ENCODE measurements at regions not wholly inside any gene's neighbourhood (a gene's known extent, or its start where the extent isn't known, plus 50 kb on each side); places are given as distances from the start of the nearest gene placed in this dataset.

GRCh38 chr7:80309971-80310549, 175.4 kb downstream of the GNAI1 start:
- no peak overlapping the region for H3K27ac ChIP-seq
- TF ChIP-seq CTCF (conservative IDR thresholded peaks at IDR 0.05) (no peak), ZFX (IDR thresholded peaks at IDR 0.05) (no peak)

- TF ChIP-seq CTCF (conservative IDR thresholded peaks at IDR 0.05) = no peak
- no peak for TF ChIP-seq ZFX (IDR thresholded peaks at IDR 0.05)
- H3K27ac ChIP-seq = no peak overlapping the region
These were observed 174.7 kb downstream of the GNAI1 start for GRCh38 chr7:80309377-80309776.

- TF ChIP-seq CTCF (conservative IDR thresholded peaks at IDR 0.05) = no peak
- no peak for TF ChIP-seq ZFX (IDR thresholded peaks at IDR 0.05)
- H3K27ac ChIP-seq = no peak overlapping the region
These were observed 172.7 kb downstream of the GNAI1 start for GRCh38 chr7:80307227-80307856.

- no peak overlapping the region for H3K27ac ChIP-seq
- TF ChIP-seq ZFX (IDR thresholded peaks at IDR 0.05) = no peak
- no peak for TF ChIP-seq CTCF (conservative IDR thresholded peaks at IDR 0.05)
These were observed 168.7 kb downstream of the GNAI1 start for GRCh38 chr7:80303315-80303714.

- TF ChIP-seq ZFX (IDR thresholded peaks at IDR 0.05) (no peak), CTCF (conservative IDR thresholded peaks at IDR 0.05) (no peak)
- no peak overlapping the region for H3K27ac ChIP-seq
These were observed 168.0 kb downstream of the GNAI1 start for GRCh38 chr7:80302636-80303035.

- no peak overlapping the region for H3K27ac ChIP-seq
- TF ChIP-seq ZFX (IDR thresholded peaks at IDR 0.05) = no peak
- no peak for TF ChIP-seq CTCF (conservative IDR thresholded peaks at IDR 0.05)
These were observed 167.4 kb downstream of the GNAI1 start for GRCh38 chr7:80302078-80302477.

GRCh38 chr7:80298201-80298600, 163.6 kb downstream of the GNAI1 start:
- TF ChIP-seq CTCF (conservative IDR thresholded peaks at IDR 0.05) (no peak), ZFX (IDR thresholded peaks at IDR 0.05) (no peak)
- no peak overlapping the region for H3K27ac ChIP-seq
